Keratinocyte (primary cell): ENCODE measurements at regions not wholly inside any gene's neighbourhood (a gene's known extent, or its start where the extent isn't known, plus 50 kb on each side); places are given as distances from the start of the nearest gene placed in this dataset.

Experiments used
- DNase-seq: peaks from one replicate; pipeline ENCODE4 v3.0.0-alpha.2; 2011; ENCODE audit warnings: low read depth, missing footprints, low spot score
- FAIRE-seq: peaks from 2 replicates; lab custom pipeline; 2011; peaks lifted over from hg19 to GRCh38; lab: Jason Lieb, UNC
- H2AFZ ChIP-seq: 2 replicates; pipeline ENCODE4 v1.6.0; 2012; ENCODE audit warnings: low read length, control low read depth, inconsistent platforms; ENCODE audit not compliant: control insufficient read depth
- H3K27ac ChIP-seq: 2 replicates; pipeline ENCODE4 v1.5.1; 2011; ENCODE audit warnings: low read length; ENCODE audit not compliant: control insufficient read depth, insufficient read depth
- H3K27me3 ChIP-seq: 3 replicates; pipeline ENCODE4 v1.6.0; 2011; ENCODE audit warnings: low read length; ENCODE audit not compliant: control insufficient read depth, insufficient read depth; ENCODE audit errors: extremely low read depth
- H3K36me3 ChIP-seq, 2 experiments: 2 replicates in 1 of 2; 3 replicates in 1 of 2; pipeline ENCODE4 v1.5.1; 2011; ENCODE audit warnings: low read length in 2 of 2, mild to moderate bottlenecking in 1 of 2; ENCODE audit not compliant: control insufficient read depth in 2 of 2, insufficient read depth in 2 of 2; ENCODE audit errors: extremely low read depth in 1 of 2
- H3K4me1 ChIP-seq: 3 replicates; pipeline ENCODE4 v1.5.1; 2011; ENCODE audit warnings: low read length; ENCODE audit not compliant: control insufficient read depth, insufficient read depth; ENCODE audit errors: extremely low read depth
- H3K4me2 ChIP-seq: 3 replicates; pipeline ENCODE4 v1.6.0; 2011; ENCODE audit warnings: low read depth, low read length; ENCODE audit not compliant: control insufficient read depth, insufficient read depth; ENCODE audit errors: extremely low read depth
- H3K4me3 ChIP-seq, 3 experiments: fragments of 200-600 bp in 1 of 3; sonication (generic) in 1 of 3; 2 replicates in 2 of 3; 3 replicates in 1 of 3; pipeline ENCODE4 v1.5.1; 2011 to 2016; ENCODE audit warnings: low read length in 3 of 3, mild to moderate bottlenecking in 3 of 3, control low read depth in 2 of 3, inconsistent platforms in 1 of 3, low read depth in 1 of 3, mixed read lengths in 1 of 3, mixed run types in 1 of 3, moderate library complexity in 1 of 3; ENCODE audit not compliant: control insufficient read depth in 2 of 3, insufficient read depth in 2 of 3; ENCODE audit errors: extremely low read depth in 1 of 3
- H3K79me2 ChIP-seq: 2 replicates; pipeline ENCODE4 v1.6.0; 2012; ENCODE audit warnings: low read length; ENCODE audit not compliant: control insufficient read depth, insufficient read depth
- H3K9ac ChIP-seq: 3 replicates; pipeline ENCODE4 v1.6.0; 2011; ENCODE audit warnings: low read length; ENCODE audit not compliant: control insufficient read depth, insufficient read depth; ENCODE audit errors: extremely low read depth
- H3K9me1 ChIP-seq: 3 replicates; pipeline ENCODE4 v1.6.0; 2011; ENCODE audit warnings: low read length; ENCODE audit not compliant: control insufficient read depth, insufficient read depth; ENCODE audit errors: extremely low read depth
- H3K9me3 ChIP-seq: 2 replicates; pipeline ENCODE4 v1.5.1; 2012; ENCODE audit warnings: low read depth, low read length; ENCODE audit not compliant: control insufficient read depth
- H4K20me1 ChIP-seq: 3 replicates; pipeline ENCODE4 v1.6.0; 2011; ENCODE audit warnings: low read length; ENCODE audit not compliant: control insufficient read depth, insufficient read depth; ENCODE audit errors: extremely low read depth
- EZH2 ChIP-seq: IDR thresholded peaks from one replicate; pipeline ENCODE4 v1.6.1; 2012; ENCODE audit warnings: inconsistent platforms, mild to moderate bottlenecking, low read length, moderate library complexity
- dilution Hi-C: fragments of 300-500 bp; cut with MboI; formaldehyde crosslinking; loops from one replicate; pipeline ENCODE4 v1.7.0; 2020; ENCODE audit warnings: low sequenced_read_pairs; ENCODE audit not compliant: extremely low pct_ligation_motif_present
- small RNA-seq, 3 experiments: library from RNA; depleted of rRNA; stranded (forward); fragments of <200 nt; gene quantifications; one replicate each; pipeline ENCODE3, GENCODE V24; 2012; ENCODE audit warnings: low read depth in 3 of 3, low replicate concordance in 1 of 3; ENCODE audit not compliant: insufficient read length in 3 of 3
- TF ChIP-seq, protein P1 (sequence below), 3 experiments: IDR thresholded peaks in 1 of 3; conservative IDR thresholded peaks in 1 of 3; optimal IDR thresholded peaks in 1 of 3; 2 replicates in 2 of 3; 3 replicates in 1 of 3; pipeline versions ENCODE3 to v1.5.1; 2011; ENCODE audit warnings: low read length in 3 of 3, mild to moderate bottlenecking in 3 of 3, moderate library complexity in 2 of 3, control low read depth in 1 of 3, inconsistent platforms in 1 of 3; ENCODE audit not compliant: insufficient read depth in 2 of 3; ENCODE audit errors: extremely low read depth in 1 of 3

GRCh38 chrX:22934640-22935039 is 65.1 kb upstream of the DDX53 start:
- dilution Hi-C loops: no loop called here

DNA sequence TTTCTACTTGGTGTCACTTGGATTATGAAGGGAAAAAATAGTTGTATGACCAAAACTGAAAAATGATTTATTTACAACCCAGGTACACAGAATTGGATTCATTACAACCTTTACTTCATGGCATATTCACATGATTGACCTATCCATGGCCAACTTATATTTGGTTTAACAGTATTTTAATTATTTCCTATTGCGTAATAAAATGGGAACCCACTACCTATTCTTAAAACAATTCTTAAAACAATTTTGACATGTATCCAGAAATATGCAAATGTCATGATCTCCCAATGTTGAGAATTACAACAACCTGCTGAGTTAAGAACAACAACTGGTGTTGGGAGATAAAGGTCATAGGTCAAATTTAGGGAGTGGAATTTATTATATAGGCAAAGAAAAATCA is 54.8 kb upstream of the DDX53 start:
- Histone ChIP-seq H3K79me2 (no peaks in the 10 kb centered on the region), H3K36me3 (no peaks in the 10 kb centered on the region), H3K27me3 (no peaks in the 10 kb centered on the region), H3K4me1 (no peaks in the 10 kb centered on the region), H3K9me3 (no peaks in the 10 kb centered on the region), H3K9me1 (no peaks in the 10 kb centered on the region), H3K4me3 (no peak overlapping the region), H3K9ac (no peak overlapping the region), H3K4me2 (no peak overlapping the region), H3K27ac (no peak overlapping the region), H4K20me1 (no peaks in the 10 kb centered on the region), H2AFZ (no peak overlapping the region)
- dilution Hi-C loops: no loop called here
- FAIRE-seq (no peak), DNase-seq (no peak)
- TF ChIP-seq, protein P1, sequence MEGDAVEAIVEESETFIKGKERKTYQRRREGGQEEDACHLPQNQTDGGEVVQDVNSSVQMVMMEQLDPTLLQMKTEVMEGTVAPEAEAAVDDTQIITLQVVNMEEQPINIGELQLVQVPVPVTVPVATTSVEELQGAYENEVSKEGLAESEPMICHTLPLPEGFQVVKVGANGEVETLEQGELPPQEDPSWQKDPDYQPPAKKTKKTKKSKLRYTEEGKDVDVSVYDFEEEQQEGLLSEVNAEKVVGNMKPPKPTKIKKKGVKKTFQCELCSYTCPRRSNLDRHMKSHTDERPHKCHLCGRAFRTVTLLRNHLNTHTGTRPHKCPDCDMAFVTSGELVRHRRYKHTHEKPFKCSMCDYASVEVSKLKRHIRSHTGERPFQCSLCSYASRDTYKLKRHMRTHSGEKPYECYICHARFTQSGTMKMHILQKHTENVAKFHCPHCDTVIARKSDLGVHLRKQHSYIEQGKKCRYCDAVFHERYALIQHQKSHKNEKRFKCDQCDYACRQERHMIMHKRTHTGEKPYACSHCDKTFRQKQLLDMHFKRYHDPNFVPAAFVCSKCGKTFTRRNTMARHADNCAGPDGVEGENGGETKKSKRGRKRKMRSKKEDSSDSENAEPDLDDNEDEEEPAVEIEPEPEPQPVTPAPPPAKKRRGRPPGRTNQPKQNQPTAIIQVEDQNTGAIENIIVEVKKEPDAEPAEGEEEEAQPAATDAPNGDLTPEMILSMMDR (optimal IDR thresholded peaks at IDR 0.05 in 1 of 3, IDR thresholded peaks at IDR 0.05 in 1 of 3, conservative IDR thresholded peaks at IDR 0.05 in 1 of 3; ENCODE audit: extremely low read depth in 1 of 3, insufficient read depth in 2 of 3, low read length in 3 of 3): no peak
- TF ChIP-seq EZH2: no peak

More at GRCh38 chrX:22934640-22935039, 65.1 kb upstream of the DDX53 start:
- Histone ChIP-seq H2AFZ (no peak overlapping the region), H3K9ac (no peak overlapping the region), H4K20me1 (no peaks in the 10 kb centered on the region), H3K27ac (no peak overlapping the region), H3K27me3 (no peaks in the 10 kb centered on the region), H3K9me1 (no peaks in the 10 kb centered on the region), H3K4me1 (no peaks in the 10 kb centered on the region), H3K4me2 (no peak overlapping the region), H3K36me3 (no peaks in the 10 kb centered on the region), H3K79me2 (no peaks in the 10 kb centered on the region), H3K4me3 (no peak overlapping the region), H3K9me3 (no peaks in the 10 kb centered on the region)
- DNase-seq: no peak
- FAIRE-seq: no peak
- no peak for TF ChIP-seq EZH2
- TF ChIP-seq, protein P1 (optimal IDR thresholded peaks at IDR 0.05 in 1 of 3, IDR thresholded peaks at IDR 0.05 in 1 of 3, conservative IDR thresholded peaks at IDR 0.05 in 1 of 3; ENCODE audit: extremely low read depth in 1 of 3, insufficient read depth in 2 of 3, low read length in 3 of 3): no peak

Small RNAs in the stretch of these regions (small RNA-seq; reads per million reads assigned to genes)
- 0 reads per million in 3 experiments for gene RNU6-266P
